ENCODE measurements at regions not wholly inside any gene's neighbourhood (a gene's known extent, or its start where the extent isn't known, plus 50 kb on each side); places are given as distances from the start of the nearest gene placed in this dataset.
A peak's percentile ranks its signal among the peaks of the same experiment; 100 is the strongest.
"Not testable (repeated sequence)": the region's sequence is repeated elsewhere in the genome, so short reads cannot be mapped to it uniquely, and the experiment has no call there.

DNA sequence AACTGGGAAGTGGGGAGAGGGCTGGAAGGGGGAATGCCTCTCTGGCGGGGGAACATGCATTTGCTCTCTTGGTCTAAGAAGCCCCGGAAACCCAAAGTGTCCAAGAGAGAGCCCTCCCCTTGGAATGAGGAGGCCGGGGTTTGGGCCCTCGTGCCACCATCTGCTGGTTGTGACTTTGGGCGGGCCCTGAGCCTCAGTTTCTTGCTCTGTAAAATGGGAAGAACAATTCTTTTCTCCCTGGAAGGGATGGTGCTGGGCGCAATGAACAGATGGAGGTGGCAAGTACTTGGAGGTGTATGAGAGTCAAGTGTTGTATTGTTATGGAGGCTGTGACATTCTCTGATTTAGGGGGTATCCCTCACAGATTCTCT lies 69.9 kb upstream of the TARDBP start:
- DNase-seq: no peak

DNA sequence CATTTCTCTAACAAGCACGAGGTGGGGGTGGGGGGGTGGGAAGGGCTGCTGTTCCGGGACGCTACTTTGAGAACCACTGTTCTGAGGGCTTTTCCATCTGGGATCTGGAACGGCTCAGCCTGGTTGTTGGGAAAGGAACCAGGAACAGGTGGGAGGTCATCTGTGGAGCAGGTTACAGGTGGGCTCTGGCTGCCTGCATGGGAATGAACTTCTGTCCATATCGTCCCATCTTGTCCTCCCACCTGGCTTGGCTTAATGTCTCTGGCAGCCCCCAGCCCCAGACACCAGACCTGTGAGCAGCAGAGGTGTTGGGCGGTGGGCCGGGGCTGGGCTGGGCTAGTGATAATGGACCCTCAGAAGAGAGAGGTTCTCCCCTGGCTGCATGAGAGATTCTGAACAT lies 69.4 kb upstream of the TARDBP start:
- DNase-seq: no peak

DNA sequence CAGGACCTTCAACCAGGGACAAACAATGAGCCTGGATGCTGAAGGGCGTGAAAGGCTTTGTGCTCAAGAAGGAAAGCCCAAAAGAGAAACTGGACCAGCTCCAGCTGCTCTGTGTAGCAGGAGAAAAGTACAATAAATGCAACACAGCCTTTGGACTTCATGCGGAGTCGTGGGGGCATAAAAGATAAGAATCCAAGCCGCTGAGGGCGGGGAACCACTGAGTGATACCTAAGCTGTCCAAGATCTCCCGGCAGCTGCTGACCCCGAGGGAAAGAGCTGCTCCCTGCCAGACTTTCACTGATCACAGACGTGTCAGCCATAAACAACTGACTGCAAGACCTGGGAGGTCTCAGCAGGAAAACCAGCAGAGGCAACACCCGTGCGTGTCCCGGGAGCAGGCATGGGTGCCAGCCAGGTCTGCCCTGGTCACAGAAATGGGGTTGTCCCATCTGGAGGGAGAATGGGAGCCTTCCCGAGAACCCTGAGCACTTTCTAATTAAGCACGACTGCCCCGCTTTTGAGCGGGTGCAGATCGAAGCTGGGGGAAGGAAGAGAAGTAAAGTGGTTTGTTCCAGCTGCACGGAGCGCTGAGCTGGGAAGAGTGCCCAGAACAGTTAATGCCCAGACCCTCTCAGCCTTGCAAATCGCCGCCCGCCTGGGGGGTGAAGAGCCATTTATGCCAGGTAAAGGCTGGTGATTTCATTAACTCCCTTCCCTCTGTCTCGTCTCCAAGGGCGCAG lies 68.3 kb upstream of the TARDBP start:
- DNase-seq: peak; percentile 71

DNA sequence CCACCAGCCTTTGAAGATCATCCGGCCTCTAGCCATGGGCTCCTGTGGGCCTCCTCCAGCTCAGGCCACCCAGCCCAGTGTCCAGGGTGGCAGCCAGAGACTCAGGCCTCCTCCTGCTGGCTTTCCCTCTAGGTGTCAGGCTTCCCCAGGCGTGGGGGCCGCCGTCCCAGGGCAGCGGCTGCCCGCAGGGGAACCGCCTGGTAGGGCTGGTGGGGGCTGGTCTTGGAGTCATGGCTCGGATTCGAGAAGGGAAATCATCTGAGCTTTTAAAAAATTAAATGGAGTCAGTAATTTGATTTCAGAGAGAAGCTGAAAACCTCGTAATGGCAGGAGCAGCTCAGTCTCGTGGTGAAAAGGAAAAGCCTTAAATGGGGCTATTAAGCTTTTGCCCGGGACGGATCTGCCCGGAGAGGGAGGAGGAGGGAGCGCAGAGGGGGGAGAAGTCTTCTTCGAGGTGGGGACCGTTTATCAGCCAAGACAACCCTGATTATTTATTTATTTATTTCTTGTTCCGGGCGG lies 66.4 kb upstream of the TARDBP start:
- DNase-seq: no peak

DNA sequence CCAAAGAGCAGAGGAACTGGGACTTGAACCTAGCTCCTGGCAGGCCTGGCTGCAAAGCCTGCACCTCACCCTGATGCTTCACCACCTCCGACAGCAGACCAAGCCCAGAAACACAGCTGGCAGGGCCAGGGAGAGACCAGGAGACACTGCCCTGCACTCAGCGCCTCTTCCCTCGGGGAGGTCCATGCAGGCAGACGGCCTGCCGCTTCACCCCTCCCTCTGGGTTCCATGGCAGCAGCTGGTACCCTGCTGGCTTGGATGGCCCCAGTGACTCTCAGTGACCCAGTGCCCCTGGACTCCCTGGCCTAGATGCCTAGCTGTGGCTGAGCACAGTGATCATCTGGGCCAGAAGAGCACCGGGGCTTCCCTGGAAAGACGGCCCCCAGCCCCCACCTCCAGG lies 65.3 kb upstream of the TARDBP start:
- no peak for DNase-seq

DNA sequence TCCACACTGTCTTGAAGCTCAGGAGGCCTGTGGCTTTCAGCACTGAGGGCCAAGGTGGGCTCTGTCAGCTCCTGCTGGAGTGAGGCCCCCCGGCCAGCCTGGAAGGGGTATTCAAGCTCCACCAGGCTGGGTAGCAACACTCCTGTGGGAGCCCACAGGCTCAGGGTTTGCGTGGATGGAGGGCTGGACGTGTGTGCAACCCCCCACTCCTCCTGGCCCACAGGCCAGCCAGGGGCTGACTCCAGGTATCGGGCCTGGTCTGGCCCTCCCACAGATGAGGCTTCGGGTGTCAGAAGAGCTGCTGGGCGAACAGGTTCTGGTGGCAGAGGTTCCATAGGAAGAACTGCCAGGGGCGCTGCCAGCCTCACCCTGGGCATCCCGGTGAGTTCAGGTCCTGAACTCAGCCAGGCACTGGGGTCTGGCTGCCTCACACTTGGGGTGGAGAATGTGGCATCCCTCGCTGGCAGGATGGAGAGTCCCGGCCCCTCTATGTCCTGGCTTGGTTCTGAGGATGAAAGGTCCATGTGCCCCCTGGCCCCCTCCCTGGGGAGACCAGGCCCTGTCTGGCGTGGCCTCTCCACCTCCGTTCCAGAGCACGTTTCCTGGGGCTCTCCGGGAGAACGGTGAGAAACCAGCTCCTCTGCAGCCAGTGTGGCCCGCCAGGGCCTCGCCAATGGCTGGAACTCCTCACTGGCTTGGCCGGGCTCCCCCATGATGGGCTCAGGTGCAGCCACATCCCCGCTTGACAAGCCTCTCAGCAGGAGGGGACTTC lies 64.6 kb upstream of the TARDBP start:
- DNase-seq: no peak

DNA sequence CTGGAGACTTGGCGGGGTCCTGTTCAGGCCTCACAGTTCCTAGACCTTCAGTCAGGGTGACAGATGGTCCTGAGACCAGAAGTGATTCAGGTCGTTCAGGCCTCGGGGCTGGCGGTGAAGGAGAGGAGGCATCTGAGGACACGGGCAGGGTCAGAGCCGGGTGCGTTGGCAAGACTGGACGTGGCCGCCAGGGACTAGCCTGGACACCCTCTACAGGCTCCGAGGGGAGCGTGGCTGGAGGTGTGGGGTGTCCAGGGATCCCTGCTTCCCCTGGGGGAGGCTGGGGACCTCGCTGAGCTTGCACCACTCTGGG lies 64.0 kb upstream of the TARDBP start:
- DNase-seq: no peak

DNA sequence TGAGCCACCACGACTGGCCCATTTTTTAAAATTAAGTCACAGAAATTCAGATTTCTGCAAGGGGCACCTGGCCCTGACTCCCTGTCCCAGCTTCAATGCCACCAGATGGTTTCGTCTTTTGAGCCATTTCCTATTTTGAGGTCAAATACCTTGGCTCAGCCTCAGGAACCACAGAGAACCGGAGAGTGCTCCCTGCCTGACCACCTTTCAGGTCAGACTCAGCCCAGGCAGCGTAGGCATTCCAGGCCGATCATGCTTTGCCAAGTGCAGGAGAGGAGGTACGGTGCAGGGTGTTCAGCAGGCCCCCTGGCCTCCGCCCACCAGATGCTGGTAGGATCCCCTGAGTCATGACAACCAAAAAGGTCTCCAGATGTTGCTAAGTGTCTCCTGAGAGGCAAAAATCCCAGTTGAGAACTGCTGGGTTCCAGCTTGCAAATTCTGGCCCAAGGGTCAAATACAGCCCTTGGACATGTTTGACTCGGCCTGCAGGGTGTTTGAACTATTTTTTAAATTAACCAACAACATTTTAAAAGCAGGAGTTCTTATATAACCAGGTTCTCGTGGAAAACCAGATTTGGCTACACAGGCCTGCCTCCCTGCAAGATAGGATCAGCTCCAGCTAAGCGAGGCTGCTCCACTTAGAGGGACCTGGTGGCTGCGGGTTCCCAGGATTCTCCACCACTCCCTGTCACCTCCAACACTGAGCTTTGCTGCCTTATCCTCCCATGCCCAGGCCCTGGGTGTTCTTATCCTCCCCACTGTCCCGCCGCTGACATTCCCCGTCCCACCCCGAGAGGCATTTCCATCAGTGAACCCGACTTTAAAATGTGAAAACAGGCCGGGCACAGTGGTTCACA lies 61.9 kb upstream of the TARDBP start:
- DNase-seq: no peak

DNA sequence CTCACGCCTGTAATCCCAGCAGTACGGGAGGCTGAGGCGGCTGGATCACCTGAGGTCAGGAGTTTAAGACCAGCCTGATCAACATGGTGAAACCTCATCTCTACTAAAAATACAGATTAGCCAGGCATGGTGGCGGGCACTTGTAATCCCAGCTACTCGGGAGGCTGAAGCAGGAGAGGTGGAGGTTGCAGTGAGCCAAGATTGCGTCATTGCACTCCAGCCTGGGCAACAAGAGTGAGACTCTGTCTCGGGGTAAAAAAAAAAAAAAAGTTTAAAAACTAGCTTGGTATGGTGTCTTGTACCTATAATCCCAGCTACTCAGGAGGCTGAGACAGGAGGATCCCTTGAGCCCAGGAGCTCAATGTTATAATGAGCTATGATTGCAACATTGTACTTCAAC lies 61.2 kb upstream of the TARDBP start:
- DNase-seq: not testable (repeated sequence)

DNA sequence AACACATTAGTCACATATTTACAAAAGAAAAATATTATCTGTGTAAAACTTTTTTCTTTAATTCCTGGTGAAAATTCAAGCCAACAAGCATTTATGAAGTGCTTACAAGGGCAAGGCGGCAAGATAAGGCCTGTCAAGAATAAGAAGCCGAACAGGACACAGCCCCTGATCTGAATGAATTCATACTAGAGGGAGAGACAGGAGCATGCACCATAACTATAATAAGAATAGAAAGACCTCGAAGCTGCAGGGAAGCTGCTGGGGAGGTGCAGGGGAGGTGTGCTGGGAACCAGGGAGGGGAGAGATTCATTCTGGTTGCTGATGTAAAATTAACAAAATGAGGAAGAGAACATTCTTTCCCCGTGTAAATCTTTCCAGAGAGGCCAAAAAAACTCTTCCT lies 60.5 kb upstream of the TARDBP start:
- no peak for DNase-seq

DNA sequence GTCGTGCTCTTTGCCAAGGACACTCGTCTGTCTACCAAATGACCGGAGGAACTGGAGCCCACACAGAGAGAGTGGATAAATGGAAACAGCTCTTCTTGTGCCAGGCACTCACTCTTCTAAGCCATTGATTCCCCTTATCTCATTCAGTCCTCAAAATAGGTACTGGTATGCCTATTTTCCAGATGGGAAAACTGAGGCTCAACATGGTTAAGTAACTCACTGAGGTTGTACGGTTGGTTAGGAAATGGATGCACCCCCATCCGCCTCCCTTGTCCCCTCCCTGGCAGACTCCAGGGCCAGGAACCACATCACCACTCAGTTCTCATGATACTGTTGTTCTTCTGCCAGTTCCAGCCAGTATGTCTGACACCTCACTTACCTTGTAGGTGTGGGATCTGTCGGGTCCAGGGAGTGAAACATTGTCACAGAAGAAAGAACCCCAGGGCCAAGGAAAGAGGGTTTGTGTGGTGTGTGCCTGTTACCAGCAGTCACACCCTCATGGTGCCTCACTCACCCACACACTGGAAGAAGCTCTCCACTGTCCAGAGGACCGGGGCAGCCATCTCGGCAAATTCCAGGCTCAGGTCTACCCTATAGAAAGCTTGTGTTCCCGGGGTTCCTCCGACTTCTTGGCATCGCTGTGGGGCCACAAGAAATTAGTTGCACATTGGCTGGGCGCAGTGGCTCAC lies 58.8 kb upstream of the TARDBP start:
- no peak for DNase-seq

DNA sequence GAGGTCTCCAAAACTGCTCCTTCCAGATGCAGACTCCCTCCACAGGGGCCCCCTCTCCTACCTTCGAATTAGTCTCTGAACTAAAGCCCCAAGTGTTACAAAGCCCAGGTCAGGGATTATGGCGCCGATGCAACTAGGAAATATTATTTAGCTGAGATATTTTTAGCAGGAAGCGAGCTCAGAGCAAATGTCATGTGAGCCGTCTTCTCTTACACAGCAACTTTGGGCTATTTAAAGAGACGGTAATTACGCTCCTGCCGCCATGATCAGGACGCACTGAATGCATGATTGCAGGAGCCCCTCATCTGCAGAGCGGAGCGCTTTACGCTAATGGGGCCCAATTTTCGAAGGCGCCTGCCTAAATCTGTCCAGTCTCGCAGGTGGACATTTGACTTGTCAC lies 55.3 kb upstream of the TARDBP start:
- no peak for DNase-seq

DNA sequence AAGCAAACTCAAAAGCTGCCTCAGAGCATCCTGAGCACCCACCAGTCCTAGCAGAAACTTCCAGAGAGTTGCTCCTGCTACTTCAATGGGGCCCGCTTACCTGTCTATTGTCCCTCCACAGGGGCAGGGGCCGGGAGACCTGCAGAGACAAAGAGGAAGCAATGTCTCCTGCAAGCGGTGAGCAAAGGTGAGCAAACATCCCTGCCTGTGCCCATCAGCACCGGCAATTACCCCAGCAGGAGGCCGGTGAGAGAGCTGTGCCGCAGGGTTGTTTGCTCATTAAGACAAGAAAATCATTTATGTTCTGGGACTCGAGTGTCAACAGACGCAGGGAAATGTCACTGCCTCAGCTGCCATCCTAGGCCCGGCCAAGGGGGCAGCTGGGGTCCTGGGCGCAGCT lies 53.8 kb upstream of the TARDBP start:
- peak; percentile 86 for DNase-seq

DNA sequence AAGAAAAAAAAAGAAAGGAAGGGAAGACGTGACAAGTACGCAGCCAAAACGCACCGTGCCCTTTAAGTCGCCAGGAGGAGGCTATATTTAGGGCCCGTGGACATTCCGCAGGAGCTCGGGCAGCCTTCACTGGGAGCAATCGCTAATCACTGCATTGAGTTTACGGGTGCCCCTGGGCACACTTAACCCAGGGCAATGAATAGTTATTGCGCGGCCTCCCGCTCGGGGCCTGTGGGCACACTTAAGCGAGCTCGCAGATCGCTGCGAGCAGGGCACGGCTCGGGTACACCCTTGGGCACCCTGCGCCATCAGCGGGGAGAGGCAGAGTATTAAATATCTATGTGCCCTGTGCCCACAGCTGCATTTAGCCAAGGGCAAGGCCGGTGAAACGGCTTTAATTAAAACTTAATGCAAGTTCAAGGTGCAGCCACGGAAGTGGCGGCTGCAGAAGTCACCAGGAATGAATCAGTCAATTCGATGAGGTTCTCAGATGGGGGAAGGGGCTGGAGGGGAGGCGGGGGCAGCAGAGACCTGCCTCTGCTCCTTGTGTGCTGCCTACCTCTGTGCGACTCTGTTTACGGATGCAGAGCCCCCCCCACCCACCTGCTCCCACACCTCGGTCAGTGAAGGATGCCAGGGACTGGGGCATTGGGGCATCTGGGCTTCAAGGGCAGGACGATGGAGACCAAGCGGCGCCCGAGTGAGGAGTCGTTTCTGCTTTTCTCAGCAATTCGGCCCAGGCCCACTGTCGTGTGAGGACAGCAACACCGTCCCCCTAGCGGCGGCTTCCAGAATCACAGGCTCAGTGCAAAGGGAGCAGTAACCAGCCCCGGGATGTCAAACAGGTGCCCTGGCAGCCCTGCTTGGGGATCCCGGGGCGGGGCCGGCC lies 51.8 kb upstream of the TARDBP start:
- DNase-seq: no peak

DNA sequence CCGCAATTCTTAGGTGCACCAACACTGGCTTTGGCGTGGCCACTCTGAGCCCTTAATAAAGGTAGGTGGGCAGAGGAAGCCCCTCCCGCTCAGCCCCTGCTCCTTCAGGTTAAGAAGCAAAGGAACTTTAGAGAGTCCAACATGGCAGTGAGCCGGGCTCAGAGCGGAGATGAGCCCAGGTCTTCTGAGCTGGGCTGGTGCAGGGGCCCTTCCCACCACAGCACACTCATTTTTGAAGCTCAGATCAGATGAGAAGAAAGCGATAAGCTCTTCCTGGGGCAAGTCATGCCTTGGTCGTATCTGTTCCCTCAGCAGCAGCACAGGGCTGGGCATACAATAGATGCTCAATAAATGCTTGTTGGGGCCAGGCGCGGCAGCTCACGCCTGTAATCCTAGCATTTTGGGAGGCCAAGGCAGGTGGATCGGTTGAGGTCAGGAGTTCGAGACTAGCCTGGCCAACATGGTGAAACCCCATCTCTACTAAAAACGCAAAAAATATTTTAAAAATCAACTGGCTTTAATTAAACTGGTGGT lies 51.1 kb upstream of the TARDBP start:
- no peak for DNase-seq

DNA sequence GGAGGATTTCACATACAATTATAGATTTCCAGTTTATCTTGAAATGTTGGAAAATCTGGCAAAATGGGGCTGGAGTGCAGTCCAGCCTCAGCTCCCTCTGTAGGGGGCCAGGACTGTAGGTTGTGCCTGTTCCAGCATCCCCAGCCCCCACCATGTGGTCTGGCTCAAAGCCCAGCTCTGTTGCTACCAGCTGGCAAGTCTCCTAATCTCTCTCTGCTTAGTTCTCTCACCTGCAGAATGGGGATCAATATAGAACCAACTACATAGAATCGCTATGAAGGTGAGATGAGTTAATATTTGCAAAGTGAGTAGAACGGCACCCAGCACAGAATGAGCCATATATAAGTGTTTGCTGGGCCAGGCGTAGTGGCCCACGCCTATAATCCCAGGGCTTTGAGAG lies 50.0 kb upstream of the TARDBP start:
- DNase-seq: peak; percentile 77

Data from NCI-H2081 treated with DMSO at 0.1 percent for 48 hours (cell line).